Lung (tissue), 11 donors: ENCODE measurements at regions not wholly inside any gene's neighbourhood (a gene's known extent, or its start where the extent isn't known, plus 50 kb on each side); places are given as distances from the start of the nearest gene placed in this dataset.

Experiments
- ATAC-seq: fragments of 200-7000 bp; cut with Tn5 transposase; one replicate; pipeline ENCODE4 v1.9.1; 2020; ENCODE audit warnings: moderate number of reproducible peaks; ENCODE audit not compliant: insufficient read depth, low FRiP score
- DNase-seq, 3 donors: peaks; one replicate each; pipeline ENCODE4 v3.0.0-alpha.2; 2013 to 2017
- H3K27ac ChIP-seq, 2 donors: one replicate each; pipeline ENCODE4 v1.5.1; 2013; ENCODE audit warnings: mild to moderate bottlenecking in 2 of 2, moderate library complexity in 2 of 2, control low read depth in 1 of 2, inconsistent platforms in 1 of 2, low read depth in 1 of 2, low read length in 1 of 2
- H3K27me3 ChIP-seq, 3 donors: one replicate each; pipeline ENCODE4 v1.5.1; 2013; ENCODE audit warnings: low read length in 2 of 3; ENCODE audit not compliant: control insufficient read depth in 3 of 3, insufficient read depth in 3 of 3
- H3K36me3 ChIP-seq, 4 donors: one replicate each; pipeline ENCODE4 v1.5.1; 2013; ENCODE audit warnings: low read length in 4 of 4, mild to moderate bottlenecking in 1 of 4, moderate library complexity in 1 of 4; ENCODE audit not compliant: control insufficient read depth in 4 of 4, insufficient read depth in 4 of 4
- H3K4me1 ChIP-seq, 5 donors: one replicate each; pipeline ENCODE4 v1.5.1; 2013; ENCODE audit warnings: low read length in 5 of 5, mild to moderate bottlenecking in 2 of 5, moderate library complexity in 1 of 5; ENCODE audit not compliant: control insufficient read depth in 5 of 5, insufficient read depth in 5 of 5
- H3K4me3 ChIP-seq: one replicate; pipeline ENCODE4 v1.5.1; 2013; ENCODE audit warnings: mild to moderate bottlenecking, control low read depth, moderate library complexity
- H3K9ac ChIP-seq, 2 donors: one replicate each; pipeline ENCODE4 v1.5.1; 2013; ENCODE audit warnings: low read length in 2 of 2, control low read depth in 1 of 2; ENCODE audit not compliant: insufficient read depth in 1 of 2
- H3K9me3 ChIP-seq, 4 donors: one replicate each; pipeline ENCODE4 v1.5.1; 2013; ENCODE audit warnings: low read length in 3 of 4, mild to moderate bottlenecking in 1 of 4, moderate library complexity in 1 of 4; ENCODE audit not compliant: control insufficient read depth in 4 of 4, insufficient read depth in 3 of 4
- CTCF ChIP-seq: IDR thresholded peaks from 2 replicates; pipeline ENCODE4 v1.5.1; 2012; ENCODE audit warnings: mild to moderate bottlenecking; ENCODE audit errors: control extremely low read depth, extremely low read depth
- WGBS, 2 donors: extraction: QIAGEN DNeasy Blood & Tissue Kit; methylation state at CpG; one replicate each; pipeline ENCODE4 v1.1.7; 2013; 5-methylcytosine and 5-hydroxymethylcytosine counted together
- donor health status: control.
- donor health status: control.
- donor health status: Bipolar disorder and iron deficiency.
- donor health status: healthy.
- donor health status: DM: yes; HTN: yes; CAD: no.

GRCh38 chrX:39070009-39070408, 268.8 kb downstream of the MID1IP1 start:
- Histone ChIP-seq H3K4me1 (peaks cover 0 to 8% (median 0%) of the 10 kb centered on the region in 5 donors), H3K9me3 (peaks cover 0 to 8% (median 0%) of the 10 kb centered on the region in 4 donors), H3K4me3 (no peak overlapping the region), H3K9ac (no peak overlapping the region), H3K27ac (no peak overlapping the region), H3K27me3 (peaks cover 0 to 7% (median 6%) of the 10 kb centered on the region in 3 donors), H3K36me3 (no peaks in the 10 kb centered on the region)
- ATAC-seq (no peak), DNase-seq (no peak)
- TF ChIP-seq CTCF: no peak
- WGBS, 2 donors: 83 to 98% methylated on average over 19 to 28 of the region's 28 CpGs

- H3K27me3 ChIP-seq: no peaks in the 10 kb centered on the region
- no peaks in the 10 kb centered on the region for H3K36me3 ChIP-seq
- WGBS, 2 donors: 77 to 95% methylated on average over 2 of the region's 2 CpGs
- ATAC-seq: no peak
- no peak overlapping the region for H3K27ac ChIP-seq
- TF ChIP-seq CTCF: no peak
- H3K9me3 ChIP-seq: peaks cover 0 to 8% (median 0%) of the 10 kb centered on the region in 4 donors
- DNase-seq: no peak
- no peak overlapping the region for H3K9ac ChIP-seq
- no peak overlapping the region for H3K4me3 ChIP-seq
- H3K4me1 ChIP-seq: no peaks in the 10 kb centered on the region
Measured at GRCh38 chrX:39073131-39073530, 271.9 kb downstream of the MID1IP1 start.

- H3K27me3 ChIP-seq: no peaks in the 10 kb centered on the region
- H3K36me3 ChIP-seq: no peaks in the 10 kb centered on the region
- H3K4me3 ChIP-seq: no peak overlapping the region
- no peak overlapping the region for H3K9ac ChIP-seq
- TF ChIP-seq CTCF: no peak
- WGBS, 2 donors: 63 to 78% methylated on average over 1 of the region's 1 CpG
- DNase-seq (no peak), ATAC-seq (no peak)
- H3K4me1 ChIP-seq: no peaks in the 10 kb centered on the region
- no peak overlapping the region for H3K27ac ChIP-seq
- H3K9me3 ChIP-seq: no peaks in the 10 kb centered on the region
Measured at GRCh38 chrX:39096599-39096998, 295.3 kb downstream of the MID1IP1 start.

- H3K4me1 ChIP-seq: no peaks in the 10 kb centered on the region
- no peak overlapping the region for H3K9ac ChIP-seq
- no peak overlapping the region for H3K4me3 ChIP-seq
- no peaks in the 10 kb centered on the region for H3K9me3 ChIP-seq
- WGBS, 2 donors: 85 to 92% methylated on average over 1 of the region's 1 CpG
- no peak overlapping the region for H3K27ac ChIP-seq
- no peak for DNase-seq
- no peak for ATAC-seq
- no peaks in the 10 kb centered on the region for H3K36me3 ChIP-seq
- no peaks in the 10 kb centered on the region for H3K27me3 ChIP-seq
- TF ChIP-seq CTCF: no peak
Measured at GRCh38 chrX:39104745-39105144, 303.5 kb downstream of the MID1IP1 start.
